Smooth muscle cell (in vitro differentiated cells): ENCODE measurements at regions not wholly inside any gene's neighbourhood (a gene's known extent, or its start where the extent isn't known, plus 50 kb on each side); places are given as distances from the start of the nearest gene placed in this dataset.

Experiments used
- DNase-seq: peaks from one replicate; lab custom pipeline; 2025; ENCODE audit not compliant: unreplicated experiment; lab: John Stamatoyannopoulos, UW
- H2AFZ ChIP-seq: fragments of 200-600 bp; sonication (generic); 2 replicates; pipeline ENCODE4 v1.6.0; 2016; ENCODE audit warnings: antibody characterized with exemption, low read depth, mild to moderate bottlenecking
- H3F3A ChIP-seq: fragments of 200-600 bp; sonication (generic); 2 replicates; pipeline ENCODE4 v1.6.0; 2017; ENCODE audit warnings: antibody characterized with exemption, low read depth
- H3K27ac ChIP-seq: fragments of 200-600 bp; sonication (generic); 2 replicates; pipeline ENCODE4 v1.5.1; 2016; ENCODE audit warnings: low read depth, mild to moderate bottlenecking
- H3K27me3 ChIP-seq: fragments of 200-600 bp; sonication (generic); 2 replicates; pipeline ENCODE4 v1.6.1; 2016; ENCODE audit warnings: low read depth, mild to moderate bottlenecking
- H3K36me3 ChIP-seq: fragments of 200-600 bp; sonication (generic); 2 replicates; pipeline ENCODE4 v1.5.1; 2016; ENCODE audit warnings: low read depth
- H3K4me1 ChIP-seq: fragments of 200-600 bp; sonication (generic); 2 replicates; pipeline ENCODE4 v1.5.1; 2016; ENCODE audit warnings: low read depth
- H3K4me2 ChIP-seq: fragments of 200-600 bp; sonication (generic); 2 replicates; pipeline ENCODE4 v1.6.0; 2016; ENCODE audit warnings: mild to moderate bottlenecking
- H3K4me3 ChIP-seq: fragments of 200-600 bp; sonication (generic); 2 replicates; pipeline ENCODE4 v1.5.1; 2016; ENCODE audit warnings: mild to moderate bottlenecking
- H3K79me2 ChIP-seq: fragments of 200-600 bp; sonication (generic); 2 replicates; pipeline ENCODE4 v1.6.0; 2016; ENCODE audit warnings: low read depth, mild to moderate bottlenecking
- H3K9ac ChIP-seq: fragments of 200-600 bp; sonication (generic); 2 replicates; pipeline ENCODE4 v1.6.0; 2016; ENCODE audit warnings: low read depth
- H3K9me3 ChIP-seq: fragments of 200-600 bp; sonication (generic); replicated peaks from 2 replicates; pipeline ENCODE4 v1.5.1; 2016; ENCODE audit warnings: low read depth
- H4K20me1 ChIP-seq: fragments of 200-600 bp; sonication (generic); 2 replicates; pipeline ENCODE4 v1.6.0; 2016; ENCODE audit warnings: low read depth
- WGBS: methylation state at CpG from one replicate; pipeline ENCODE4 v1.1.7; 2016; ENCODE audit warnings: low lambda C conversion rate; 5-methylcytosine and 5-hydroxymethylcytosine counted together
- TF ChIP-seq, protein P1 (sequence below): fragments of 200-600 bp; sonication (generic); IDR thresholded peaks from 2 replicates; pipeline ENCODE4 v1.5.1; 2017; ENCODE audit warnings: borderline replicate concordance, mild to moderate bottlenecking, antibody characterized with exemption; ENCODE audit not compliant: insufficient read depth, poor library complexity, severe bottlenecking

DNA sequence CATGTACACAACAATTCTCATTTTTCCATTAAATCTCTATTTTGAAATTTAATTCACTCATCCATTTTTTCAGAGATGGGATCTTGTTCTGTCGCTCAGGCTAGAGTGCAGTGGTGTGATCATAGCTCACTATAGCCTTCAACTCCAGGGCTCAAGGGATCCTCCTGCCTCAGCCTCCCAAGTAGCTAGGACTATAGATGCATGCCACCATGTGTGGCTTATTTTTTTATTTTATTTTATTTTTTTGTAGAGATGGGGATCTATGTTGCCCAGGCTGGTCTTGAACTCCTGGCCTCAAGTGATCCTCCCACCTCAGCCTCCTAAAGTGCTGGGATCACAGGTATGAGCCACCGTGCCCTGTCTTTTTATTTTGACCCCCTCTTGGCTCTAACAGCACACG lies 203.8 kb upstream of the KLF14 start:
- Histone ChIP-seq H3K36me3 (no peaks in the 10 kb centered on the region), H3K4me1 (peaks cover 9% of the 10 kb centered on the region)

DNA sequence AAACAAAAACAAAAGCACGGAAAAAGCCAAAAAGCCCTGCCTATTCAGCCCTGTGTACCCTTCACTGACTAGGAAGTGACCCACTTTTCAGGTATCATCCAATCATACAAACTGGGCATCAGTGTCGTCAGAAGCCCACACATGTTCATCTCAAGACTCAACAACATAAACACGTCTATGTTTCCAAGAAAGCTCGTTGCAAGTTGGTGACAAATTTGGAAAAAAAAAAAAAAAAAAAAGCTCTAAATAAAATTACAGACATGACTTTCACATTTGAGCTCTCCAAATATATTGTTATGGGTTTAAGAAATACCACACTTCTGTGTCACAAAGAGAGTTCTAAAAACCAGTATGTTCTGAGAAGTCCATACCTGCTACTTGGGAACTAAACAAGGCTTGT lies 204.7 kb upstream of the KLF14 start:
- no peak overlapping the region for H3K27ac ChIP-seq
- no peak overlapping the region for H3K9ac ChIP-seq
- no peaks in the 10 kb centered on the region for H3F3A ChIP-seq
- peaks cover 20% of the 10 kb centered on the region for H3K79me2 ChIP-seq
- no peaks in the 10 kb centered on the region for H3K9me3 ChIP-seq
- no peaks in the 10 kb centered on the region for H3K36me3 ChIP-seq
- no peak overlapping the region for H2AFZ ChIP-seq
- H3K4me2 ChIP-seq = no peak overlapping the region
- 70% methylated on average over 4 of the region's 4 CpGs for WGBS
- H3K4me3 ChIP-seq = no peak overlapping the region
- DNase-seq = no peak
- peaks cover 9% of the 10 kb centered on the region for H3K4me1 ChIP-seq
- H4K20me1 ChIP-seq = peaks cover 38% of the 10 kb centered on the region
- TF ChIP-seq, protein P1, sequence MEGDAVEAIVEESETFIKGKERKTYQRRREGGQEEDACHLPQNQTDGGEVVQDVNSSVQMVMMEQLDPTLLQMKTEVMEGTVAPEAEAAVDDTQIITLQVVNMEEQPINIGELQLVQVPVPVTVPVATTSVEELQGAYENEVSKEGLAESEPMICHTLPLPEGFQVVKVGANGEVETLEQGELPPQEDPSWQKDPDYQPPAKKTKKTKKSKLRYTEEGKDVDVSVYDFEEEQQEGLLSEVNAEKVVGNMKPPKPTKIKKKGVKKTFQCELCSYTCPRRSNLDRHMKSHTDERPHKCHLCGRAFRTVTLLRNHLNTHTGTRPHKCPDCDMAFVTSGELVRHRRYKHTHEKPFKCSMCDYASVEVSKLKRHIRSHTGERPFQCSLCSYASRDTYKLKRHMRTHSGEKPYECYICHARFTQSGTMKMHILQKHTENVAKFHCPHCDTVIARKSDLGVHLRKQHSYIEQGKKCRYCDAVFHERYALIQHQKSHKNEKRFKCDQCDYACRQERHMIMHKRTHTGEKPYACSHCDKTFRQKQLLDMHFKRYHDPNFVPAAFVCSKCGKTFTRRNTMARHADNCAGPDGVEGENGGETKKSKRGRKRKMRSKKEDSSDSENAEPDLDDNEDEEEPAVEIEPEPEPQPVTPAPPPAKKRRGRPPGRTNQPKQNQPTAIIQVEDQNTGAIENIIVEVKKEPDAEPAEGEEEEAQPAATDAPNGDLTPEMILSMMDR = no peak
- H3K27me3 ChIP-seq = no peaks in the 10 kb centered on the region

More for the DNA sequence above, 203.8 kb upstream of the KLF14 start:
- peaks cover 39% of the 10 kb centered on the region for H4K20me1 ChIP-seq
- no peak for DNase-seq
- no peaks in the 10 kb centered on the region for H3F3A ChIP-seq
- H3K79me2 ChIP-seq = peaks cover 15% of the 10 kb centered on the region
- no peak overlapping the region for H3K9ac ChIP-seq
- 96% methylated on average over 3 of the region's 3 CpGs for WGBS
- H2AFZ ChIP-seq = no peak overlapping the region
- H3K27ac ChIP-seq = no peak overlapping the region
- H3K4me3 ChIP-seq = no peak overlapping the region
- no peak overlapping the region for H3K4me2 ChIP-seq
- no peaks in the 10 kb centered on the region for H3K9me3 ChIP-seq
- TF ChIP-seq, protein P1 = no peak
- no peaks in the 10 kb centered on the region for H3K27me3 ChIP-seq

DNA sequence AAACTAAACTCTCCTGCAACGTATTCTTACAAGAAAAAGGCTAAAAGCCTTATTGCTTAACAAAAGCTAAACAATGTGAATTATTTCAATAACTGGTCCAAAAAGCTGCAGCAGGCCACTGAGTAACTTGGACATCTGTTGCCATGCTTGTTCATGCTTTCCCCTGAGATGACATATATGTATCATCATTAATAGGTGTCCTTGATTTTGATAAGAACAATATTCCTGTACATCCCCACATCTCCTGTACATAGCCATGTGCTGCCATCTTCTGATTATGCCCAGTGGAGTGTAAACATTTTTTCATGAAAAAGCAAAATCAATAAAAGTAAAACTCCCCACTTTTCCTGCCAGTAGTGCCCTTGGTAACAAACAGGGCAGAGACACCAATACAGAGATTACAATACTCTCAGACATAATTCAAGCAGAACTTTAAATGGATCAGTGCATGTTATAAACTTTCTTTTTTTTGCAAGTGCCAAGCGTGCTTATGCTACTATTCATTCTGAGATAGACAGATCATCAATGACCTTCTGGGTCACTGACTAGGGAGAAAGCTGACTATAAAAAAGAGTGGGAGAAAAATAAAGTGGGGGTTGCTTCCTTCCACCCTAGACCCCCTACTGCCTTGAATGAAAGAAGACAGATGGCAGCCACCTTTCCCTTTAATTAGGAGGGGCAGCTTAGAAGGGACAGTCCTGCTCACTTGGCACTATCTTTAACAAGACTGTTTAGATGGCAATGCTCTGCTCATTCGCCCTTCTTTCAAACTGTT lies 205.5 kb upstream of the KLF14 start:
- Histone ChIP-seq H3K4me2 (no peak overlapping the region), H3K9ac (no peak overlapping the region), H3F3A (no peaks in the 10 kb centered on the region), H3K9me3 (no peaks in the 10 kb centered on the region), H3K27me3 (no peaks in the 10 kb centered on the region), H4K20me1 (peaks cover 35% of the 10 kb centered on the region), H3K79me2 (peaks cover 23% of the 10 kb centered on the region), H3K4me3 (no peak overlapping the region), H3K4me1 (peaks cover 9% of the 10 kb centered on the region), H2AFZ (no peak overlapping the region), H3K27ac (no peak overlapping the region), H3K36me3 (no peaks in the 10 kb centered on the region)
- no peak for DNase-seq
- 89% methylated on average over 3 of the region's 3 CpGs for WGBS
- TF ChIP-seq, protein P1 = no peak

DNA sequence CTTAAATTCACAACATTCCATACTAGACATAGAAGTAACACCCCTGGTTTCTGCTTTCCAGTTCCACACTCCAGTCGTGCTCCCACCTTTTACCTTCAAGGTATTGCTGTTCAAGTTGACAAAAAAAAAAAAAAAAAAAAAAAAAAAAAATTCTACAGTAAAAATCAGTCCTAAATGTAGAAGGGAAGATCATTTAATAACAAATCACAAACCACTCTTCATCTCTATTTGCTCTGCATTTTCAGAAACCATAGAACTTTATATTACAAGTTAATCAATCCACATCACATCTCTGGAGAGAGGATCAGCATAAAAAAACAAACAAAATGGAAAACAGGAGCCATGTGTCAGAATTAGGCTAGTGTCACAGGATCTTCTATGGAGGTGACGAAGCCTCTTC lies 206.3 kb upstream of the KLF14 start:
- Histone ChIP-seq H3K4me3 (no peak overlapping the region), H3K4me1 (peaks cover 9% of the 10 kb centered on the region)

More for the DNA sequence above, 206.3 kb upstream of the KLF14 start:
- 91% methylated on average over 2 of the region's 2 CpGs for WGBS
- peaks cover 34% of the 10 kb centered on the region for H4K20me1 ChIP-seq
- H3F3A ChIP-seq = no peaks in the 10 kb centered on the region
- no peak overlapping the region for H3K9ac ChIP-seq
- H3K9me3 ChIP-seq = no peaks in the 10 kb centered on the region
- no peak for DNase-seq
- no peak overlapping the region for H2AFZ ChIP-seq
- TF ChIP-seq, protein P1 = no peak
- H3K36me3 ChIP-seq = no peaks in the 10 kb centered on the region
- H3K79me2 ChIP-seq = peaks cover 31% of the 10 kb centered on the region
- H3K27me3 ChIP-seq = no peaks in the 10 kb centered on the region
- no peak overlapping the region for H3K27ac ChIP-seq
- no peak overlapping the region for H3K4me2 ChIP-seq
